SK-N-SH (cell line): ENCODE measurements at regions not wholly inside any gene's neighbourhood (a gene's known extent, or its start where the extent isn't known, plus 50 kb on each side); places are given as distances from the start of the nearest gene placed in this dataset.

Source experiments
- CTCF ChIA-PET: fragments of 300-600, 350-600 bp; formaldehyde crosslinking; extraction: SDS; loops from one replicate; lab custom pipeline; 2021; lab: Yijun Ruan, JAX
- POLR2A ChIA-PET: fragments of 350-600 bp; sonication (Branson Sonifier 250); formaldehyde crosslinking; extraction: SDS; loops from one replicate; lab custom pipeline; 2020; ENCODE audit warnings: antibody characterized with exemption, inconsistent platforms; lab: Yijun Ruan, JAX
- DNase-seq: peaks from one replicate; pipeline ENCODE4 v3.0.0; 2012
- H2AFZ ChIP-seq: fragments of 200-600 bp; sonication (generic); 2 replicates; pipeline ENCODE4 v1.8.1; 2016; ENCODE audit warnings: antibody characterized with exemption, mild to moderate bottlenecking, low read depth
- H3F3A ChIP-seq: fragments of 200-600 bp; sonication (generic); replicated peaks from 2 replicates; pipeline ENCODE3; 2016; ENCODE audit warnings: antibody characterized with exemption, mild to moderate bottlenecking; ENCODE audit not compliant: insufficient read depth
- H3K27ac ChIP-seq, 2 experiments: fragments of 200-500 bp in 1 of 2; fragments of 200-600 bp in 1 of 2; sonication (Bioruptor generic) in 1 of 2; sonication (generic), shearing (Covaris generic) in 1 of 2; 2 replicates each; pipeline versions ENCODE4 v1.5.1 to v1.6.1; 2014 to 2016; ENCODE audit warnings: low read depth in 2 of 2, inconsistent platforms in 1 of 2, low read length in 1 of 2, mild to moderate bottlenecking in 1 of 2, mixed read lengths in 1 of 2
- H3K27me3 ChIP-seq: fragments of 200-600 bp; sonication (generic), shearing (Covaris generic); 2 replicates; pipeline ENCODE4 v1.6.1; 2016; ENCODE audit warnings: mixed run types; ENCODE audit not compliant: insufficient read depth
- H3K36me3 ChIP-seq, 2 experiments: fragments of 200-500 bp in 1 of 2; fragments of 200-600 bp in 1 of 2; sonication (Bioruptor generic) in 1 of 2; sonication (generic) in 1 of 2; replicated peaks in 1 of 2; 2 replicates each; pipeline versions ENCODE3 to v1.5.1; 2014 to 2016; ENCODE audit warnings: low read length in 1 of 2, mild to moderate bottlenecking in 1 of 2; ENCODE audit not compliant: insufficient read depth in 2 of 2, control insufficient read depth in 1 of 2
- H3K4me1 ChIP-seq, 2 experiments: fragments of 200-500 bp in 1 of 2; fragments of 200-600 bp in 1 of 2; sonication (Bioruptor generic) in 1 of 2; sonication (generic), shearing (Covaris generic) in 1 of 2; 2 replicates each; pipeline versions ENCODE4 v1.5.1 to v1.6.1; 2014 to 2016; ENCODE audit warnings: low read depth in 1 of 2, low read length in 1 of 2, mixed run types in 1 of 2; ENCODE audit not compliant: insufficient read depth in 2 of 2, control insufficient read depth in 1 of 2
- H3K4me2 ChIP-seq: fragments of 200-600 bp; sonication (generic), shearing (Covaris generic); 2 replicates; pipeline ENCODE4 v1.6.1; 2017; ENCODE audit warnings: mixed run types
- H3K4me3 ChIP-seq, 2 experiments: fragments of 200-500 bp in 1 of 2; fragments of 200-600 bp in 1 of 2; sonication (Bioruptor generic) in 1 of 2; sonication (generic), shearing (Covaris generic) in 1 of 2; 2 replicates each; pipeline versions ENCODE4 v1.5.1 to v1.8.1; 2014 to 2016; ENCODE audit warnings: low read depth in 2 of 2, inconsistent platforms in 1 of 2, low read length in 1 of 2, mild to moderate bottlenecking in 1 of 2, mixed read lengths in 1 of 2, moderate library complexity in 1 of 2
- H3K79me2 ChIP-seq: fragments of 200-600 bp; sonication (generic); 2 replicates; pipeline ENCODE4 v1.8.1; 2017; ENCODE audit warnings: mild to moderate bottlenecking; ENCODE audit not compliant: insufficient read depth
- H3K9ac ChIP-seq: fragments of 200-600 bp; sonication (generic); 2 replicates; pipeline ENCODE4 v1.6.1; 2017; ENCODE audit warnings: mixed run types
- H3K9me2 ChIP-seq: fragments of 200-600 bp; sonication (generic); 2 replicates; pipeline ENCODE4 v1.6.1; 2017; ENCODE audit warnings: mixed run types
- H3K9me3 ChIP-seq: fragments of 200-600 bp; sonication (generic); 2 replicates; pipeline ENCODE4 v1.6.1; 2017; ENCODE audit warnings: mixed run types, mild to moderate bottlenecking, moderate library complexity
- H4K20me1 ChIP-seq: fragments of 200-600 bp; sonication (generic); 2 replicates; pipeline ENCODE4 v1.6.1; 2017; ENCODE audit warnings: mild to moderate bottlenecking, mixed run types; ENCODE audit not compliant: insufficient read depth
- CTCF ChIP-seq: fragments of 200-600 bp; sonication (generic); IDR thresholded peaks from 2 replicates; pipeline ENCODE4 v1.6.1; 2017; ENCODE audit warnings: antibody characterized with exemption, mild to moderate bottlenecking, moderate library complexity
- EZH2phosphoT487 ChIP-seq: fragments of 200-600 bp; sonication (generic); IDR thresholded peaks from 2 replicates; pipeline ENCODE4 v1.6.1; 2017; ENCODE audit warnings: low read depth, mixed run types, mild to moderate bottlenecking, antibody characterized with exemption, moderate library complexity, borderline replicate concordance
- FOXJ3 ChIP-seq: sonication (generic); formaldehyde crosslinking; IDR thresholded peaks from 2 replicates; pipeline ENCODE4 v1.5.1; 2020; ENCODE audit warnings: mild to moderate bottlenecking, missing genetic modification reagents
- FOXM1 ChIP-seq: IDR thresholded peaks from 2 replicates; pipeline ENCODE4 v1.4.0; 2012; ENCODE audit warnings: low read depth, mild to moderate bottlenecking
- JUND ChIP-seq: IDR thresholded peaks from 2 replicates; pipeline ENCODE4 v1.4.0; 2012
- MAX ChIP-seq: IDR thresholded peaks from 2 replicates; pipeline ENCODE4 v1.4.0; 2012; ENCODE audit warnings: low read depth
- MEF2A ChIP-seq: IDR thresholded peaks from 2 replicates; pipeline ENCODE4 v1.4.0; 2012; ENCODE audit warnings: low read depth, borderline replicate concordance
- RAD21 ChIP-seq: IDR thresholded peaks from 2 replicates; pipeline ENCODE4 v1.6.1; 2012; ENCODE audit warnings: mild to moderate bottlenecking, low read length
- RFX5 ChIP-seq: IDR thresholded peaks from 2 replicates; pipeline ENCODE4 v1.6.1; 2012; ENCODE audit warnings: mild to moderate bottlenecking, improper control_type of control experiment, low read length
- TCF12 ChIP-seq: IDR thresholded peaks from 2 replicates; pipeline ENCODE4 v1.4.0; 2012
- ZBTB33 ChIP-seq: IDR thresholded peaks from 2 replicates; pipeline ENCODE4 v1.4.0; 2012; ENCODE audit warnings: low read depth, borderline replicate concordance
- WGBS: methylation state at CpG from one replicate; pipeline ENCODE4 v1.1.6; 2017; ENCODE audit warnings: low lambda C conversion rate; 5-methylcytosine and 5-hydroxymethylcytosine counted together

- no peaks in the 10 kb centered on the region for H3K9me2 ChIP-seq
- peaks cover 69% of the 10 kb centered on the region for H3K27me3 ChIP-seq
- no peak for TF ChIP-seq ZBTB33
- no peak for TF ChIP-seq RFX5
- no peak for TF ChIP-seq FOXM1
- no peak for TF ChIP-seq TCF12
- TF ChIP-seq RAD21, result no peak
- POLR2A ChIA-PET, result no interaction called here
- H4K20me1 ChIP-seq, result no peaks in the 10 kb centered on the region
- H3K4me3 ChIP-seq, result no peak overlapping the region
- H3K79me2 ChIP-seq, result no peaks in the 10 kb centered on the region
- H3K4me1 ChIP-seq, result no peaks in the 10 kb centered on the region
- H3K9me3 ChIP-seq, result no peaks in the 10 kb centered on the region
- H3K36me3 ChIP-seq, result no peaks in the 10 kb centered on the region
- H3K9ac ChIP-seq, result no peak overlapping the region
- DNase-seq, result no peak
- H3F3A ChIP-seq, result no peaks in the 10 kb centered on the region
- 22% methylated on average over 7 of the region's 7 CpGs for WGBS
- CTCF ChIA-PET, result no interaction called here
- no peak overlapping the region for H3K4me2 ChIP-seq
- H2AFZ ChIP-seq, result no peak overlapping the region
- H3K27ac ChIP-seq, result no peak overlapping the region
Measured at GRCh38 chr20:23289724-23290395, 60.7 kb upstream of the NXT1 start.

DNA sequence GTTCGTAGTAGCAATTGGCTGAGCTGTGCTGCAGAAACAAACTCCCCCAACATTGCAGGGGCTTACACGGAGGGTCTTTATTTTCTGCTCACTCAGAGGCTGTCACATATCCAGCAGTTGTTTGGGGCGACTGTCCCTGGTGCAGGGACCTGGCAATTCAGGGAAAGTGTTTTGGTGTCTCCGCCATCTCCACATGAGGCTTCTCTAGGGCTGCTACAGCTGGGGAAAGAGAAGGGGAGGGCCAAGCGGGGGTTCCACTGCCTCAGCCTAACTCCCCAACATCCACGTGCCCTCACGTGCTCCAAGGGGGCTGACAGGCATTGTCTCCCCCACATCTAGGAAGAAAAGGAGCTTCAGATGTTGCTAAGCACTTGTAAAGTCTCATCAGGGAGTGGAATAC, 61.3 kb upstream of the NXT1 start:
- H3K9ac ChIP-seq, result no peak overlapping the region
- no peak for DNase-seq
- no peak overlapping the region for H3K27ac ChIP-seq
- no peaks in the 10 kb centered on the region for H3K36me3 ChIP-seq
- H4K20me1 ChIP-seq, result no peaks in the 10 kb centered on the region
- no peaks in the 10 kb centered on the region for H3K9me3 ChIP-seq
- no peaks in the 10 kb centered on the region for H3F3A ChIP-seq
- H3K27me3 ChIP-seq, result peaks cover 63% of the 10 kb centered on the region
- no peaks in the 10 kb centered on the region for H3K79me2 ChIP-seq
- ChIA-PET CTCF (no interaction called here), POLR2A (no interaction called here)
- H3K4me3 ChIP-seq, result no peak overlapping the region
- no peaks in the 10 kb centered on the region for H3K4me1 ChIP-seq
- H2AFZ ChIP-seq, result no peak overlapping the region
- WGBS, result 24% methylated on average over 6 of the region's 7 CpGs
- H3K4me2 ChIP-seq, result no peak overlapping the region
- no peak for TF ChIP-seq JUND
- TF ChIP-seq MEF2A, result no peak
- no peaks in the 10 kb centered on the region for H3K9me2 ChIP-seq

DNA sequence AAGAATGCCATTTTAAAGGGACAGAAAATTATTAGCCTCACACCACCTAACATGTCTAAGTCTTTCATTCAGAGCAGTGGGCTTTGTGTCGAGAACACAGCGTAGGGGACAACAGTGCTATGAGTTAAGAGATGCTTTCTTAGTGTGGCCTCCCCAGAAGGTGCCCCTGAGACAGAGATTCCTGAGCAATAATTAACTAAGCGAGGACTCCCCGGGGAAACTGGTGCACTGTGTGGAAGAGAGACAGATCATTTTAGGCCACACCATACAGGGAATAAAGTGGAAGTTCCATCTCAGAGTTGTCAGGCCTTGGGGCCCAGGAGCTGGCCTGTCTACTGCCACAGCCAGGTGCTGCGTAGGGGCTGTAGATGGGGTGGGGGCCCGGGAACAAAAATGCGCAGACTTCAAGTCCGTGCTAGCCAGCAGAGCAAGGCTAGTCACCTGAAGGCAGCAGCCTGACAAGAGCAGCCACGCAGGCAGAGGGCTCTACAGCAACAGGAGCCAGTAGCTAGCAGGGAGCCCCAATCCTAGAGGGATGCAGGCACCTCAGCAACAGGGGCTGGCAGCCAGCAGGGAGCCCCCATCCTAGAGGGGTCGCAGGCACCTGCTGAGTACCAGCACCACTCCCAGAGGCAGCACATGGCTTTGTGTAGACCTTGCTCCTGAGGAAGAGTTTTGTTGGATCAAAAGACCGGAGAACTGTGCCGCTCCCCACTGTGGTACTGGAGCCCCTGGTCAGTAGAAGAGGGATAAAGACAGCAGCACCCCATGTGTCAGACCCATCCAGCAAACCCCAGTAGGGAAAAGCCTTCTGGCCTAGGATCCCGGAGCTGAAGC, 63.0 kb upstream of the NXT1 start:
- Histone ChIP-seq H3K9me3 (no peaks in the 10 kb centered on the region), H3K4me3 (no peak overlapping the region), H3K27me3 (peaks cover 51% of the 10 kb centered on the region), H3K9ac (no peak overlapping the region), H3K4me1 (no peaks in the 10 kb centered on the region), H4K20me1 (no peaks in the 10 kb centered on the region), H3F3A (no peaks in the 10 kb centered on the region), H2AFZ (no peak overlapping the region), H3K9me2 (no peaks in the 10 kb centered on the region), H3K4me2 (no peak overlapping the region), H3K27ac (no peak overlapping the region), H3K36me3 (no peaks in the 10 kb centered on the region), H3K79me2 (no peaks in the 10 kb centered on the region)
- DNase-seq, result no peak
- no peak for TF ChIP-seq FOXJ3 (CRISPR knock-in tag)
- TF ChIP-seq MAX, result no peak
- no peak for TF ChIP-seq EZH2phosphoT487
- TF ChIP-seq RFX5, result no peak
- no peak for TF ChIP-seq CTCF
- POLR2A ChIA-PET, result no interaction called here
- 14% methylated on average over 12 of the region's 13 CpGs for WGBS
- CTCF ChIA-PET, result no interaction called here
